SK-N-SH (cell line): ENCODE measurements at regions not wholly inside any gene's neighbourhood (a gene's known extent, or its start where the extent isn't known, plus 50 kb on each side); places are given as distances from the start of the nearest gene placed in this dataset.

Experiments used
- CTCF ChIA-PET: fragments of 300-600, 350-600 bp; formaldehyde crosslinking; extraction: SDS; loops from one replicate; lab custom pipeline; 2021; lab: Yijun Ruan, JAX
- POLR2A ChIA-PET: fragments of 350-600 bp; sonication (Branson Sonifier 250); formaldehyde crosslinking; extraction: SDS; loops from one replicate; lab custom pipeline; 2020; ENCODE audit warnings: antibody characterized with exemption, inconsistent platforms; lab: Yijun Ruan, JAX
- DNase-seq: peaks from one replicate; pipeline ENCODE4 v3.0.0; 2012
- H2AFZ ChIP-seq: fragments of 200-600 bp; sonication (generic); 2 replicates; pipeline ENCODE4 v1.8.1; 2016; ENCODE audit warnings: antibody characterized with exemption, mild to moderate bottlenecking, low read depth
- H3F3A ChIP-seq: fragments of 200-600 bp; sonication (generic); replicated peaks from 2 replicates; pipeline ENCODE3; 2016; ENCODE audit warnings: antibody characterized with exemption, mild to moderate bottlenecking; ENCODE audit not compliant: insufficient read depth
- H3K27ac ChIP-seq, 2 experiments: fragments of 200-500 bp in 1 of 2; fragments of 200-600 bp in 1 of 2; sonication (Bioruptor generic) in 1 of 2; sonication (generic), shearing (Covaris generic) in 1 of 2; 2 replicates each; pipeline versions ENCODE4 v1.5.1 to v1.6.1; 2014 to 2016; ENCODE audit warnings: low read depth in 2 of 2, inconsistent platforms in 1 of 2, low read length in 1 of 2, mild to moderate bottlenecking in 1 of 2, mixed read lengths in 1 of 2
- H3K27me3 ChIP-seq: fragments of 200-600 bp; sonication (generic), shearing (Covaris generic); 2 replicates; pipeline ENCODE4 v1.6.1; 2016; ENCODE audit warnings: mixed run types; ENCODE audit not compliant: insufficient read depth
- H3K36me3 ChIP-seq, 2 experiments: fragments of 200-500 bp in 1 of 2; fragments of 200-600 bp in 1 of 2; sonication (Bioruptor generic) in 1 of 2; sonication (generic) in 1 of 2; replicated peaks in 1 of 2; 2 replicates each; pipeline versions ENCODE3 to v1.5.1; 2014 to 2016; ENCODE audit warnings: low read length in 1 of 2, mild to moderate bottlenecking in 1 of 2; ENCODE audit not compliant: insufficient read depth in 2 of 2, control insufficient read depth in 1 of 2
- H3K4me1 ChIP-seq, 2 experiments: fragments of 200-500 bp in 1 of 2; fragments of 200-600 bp in 1 of 2; sonication (Bioruptor generic) in 1 of 2; sonication (generic), shearing (Covaris generic) in 1 of 2; 2 replicates each; pipeline versions ENCODE4 v1.5.1 to v1.6.1; 2014 to 2016; ENCODE audit warnings: low read depth in 1 of 2, low read length in 1 of 2, mixed run types in 1 of 2; ENCODE audit not compliant: insufficient read depth in 2 of 2, control insufficient read depth in 1 of 2
- H3K4me2 ChIP-seq: fragments of 200-600 bp; sonication (generic), shearing (Covaris generic); 2 replicates; pipeline ENCODE4 v1.6.1; 2017; ENCODE audit warnings: mixed run types
- H3K4me3 ChIP-seq, 2 experiments: fragments of 200-500 bp in 1 of 2; fragments of 200-600 bp in 1 of 2; sonication (Bioruptor generic) in 1 of 2; sonication (generic), shearing (Covaris generic) in 1 of 2; 2 replicates each; pipeline versions ENCODE4 v1.5.1 to v1.8.1; 2014 to 2016; ENCODE audit warnings: low read depth in 2 of 2, inconsistent platforms in 1 of 2, low read length in 1 of 2, mild to moderate bottlenecking in 1 of 2, mixed read lengths in 1 of 2, moderate library complexity in 1 of 2
- H3K79me2 ChIP-seq: fragments of 200-600 bp; sonication (generic); 2 replicates; pipeline ENCODE4 v1.8.1; 2017; ENCODE audit warnings: mild to moderate bottlenecking; ENCODE audit not compliant: insufficient read depth
- H3K9ac ChIP-seq: fragments of 200-600 bp; sonication (generic); 2 replicates; pipeline ENCODE4 v1.6.1; 2017; ENCODE audit warnings: mixed run types
- H3K9me2 ChIP-seq: fragments of 200-600 bp; sonication (generic); 2 replicates; pipeline ENCODE4 v1.6.1; 2017; ENCODE audit warnings: mixed run types
- H3K9me3 ChIP-seq: fragments of 200-600 bp; sonication (generic); 2 replicates; pipeline ENCODE4 v1.6.1; 2017; ENCODE audit warnings: mixed run types, mild to moderate bottlenecking, moderate library complexity
- H4K20me1 ChIP-seq: fragments of 200-600 bp; sonication (generic); 2 replicates; pipeline ENCODE4 v1.6.1; 2017; ENCODE audit warnings: mild to moderate bottlenecking, mixed run types; ENCODE audit not compliant: insufficient read depth
- TCF12 ChIP-seq: IDR thresholded peaks from 2 replicates; pipeline ENCODE4 v1.4.0; 2012
- TEAD4 ChIP-seq: IDR thresholded peaks from 2 replicates; pipeline ENCODE4 v1.4.0; 2012; ENCODE audit warnings: mild to moderate bottlenecking, borderline replicate concordance; ENCODE audit not compliant: insufficient read depth
- WGBS: methylation state at CpG from one replicate; pipeline ENCODE4 v1.1.6; 2017; ENCODE audit warnings: low lambda C conversion rate; 5-methylcytosine and 5-hydroxymethylcytosine counted together
- TF ChIP-seq, protein P1 (sequence below): IDR thresholded peaks from 2 replicates; pipeline ENCODE4 v1.4.0; 2012; ENCODE audit warnings: low read depth, borderline replicate concordance
- TF ChIP-seq, protein P2 (sequence below): IDR thresholded peaks from 2 replicates; pipeline ENCODE4 v1.6.1; 2012; ENCODE audit warnings: mild to moderate bottlenecking, low read depth, low read length, moderate library complexity

DNA sequence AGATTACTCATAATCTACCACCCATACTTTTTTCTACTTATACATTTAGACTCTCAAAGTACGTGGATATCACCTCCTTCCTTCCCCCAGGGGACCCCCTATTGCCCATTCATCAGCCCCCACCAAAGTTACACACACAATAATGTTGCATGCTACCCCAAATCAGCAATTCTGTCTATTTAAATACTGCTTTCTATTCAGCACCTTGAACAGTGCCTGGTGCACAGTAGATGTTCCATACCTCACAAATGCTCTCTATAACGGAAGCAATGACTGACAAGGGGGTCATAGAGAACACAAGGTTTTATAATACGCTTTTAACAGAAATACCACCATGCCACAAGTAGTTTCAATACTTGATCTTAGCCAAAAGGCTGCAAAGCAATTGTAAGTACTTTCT is 370.7 kb downstream of the MIAT start:
- H3F3A ChIP-seq: no peaks in the 10 kb centered on the region
- no peak for TF ChIP-seq TEAD4
- TF ChIP-seq, protein P1, sequence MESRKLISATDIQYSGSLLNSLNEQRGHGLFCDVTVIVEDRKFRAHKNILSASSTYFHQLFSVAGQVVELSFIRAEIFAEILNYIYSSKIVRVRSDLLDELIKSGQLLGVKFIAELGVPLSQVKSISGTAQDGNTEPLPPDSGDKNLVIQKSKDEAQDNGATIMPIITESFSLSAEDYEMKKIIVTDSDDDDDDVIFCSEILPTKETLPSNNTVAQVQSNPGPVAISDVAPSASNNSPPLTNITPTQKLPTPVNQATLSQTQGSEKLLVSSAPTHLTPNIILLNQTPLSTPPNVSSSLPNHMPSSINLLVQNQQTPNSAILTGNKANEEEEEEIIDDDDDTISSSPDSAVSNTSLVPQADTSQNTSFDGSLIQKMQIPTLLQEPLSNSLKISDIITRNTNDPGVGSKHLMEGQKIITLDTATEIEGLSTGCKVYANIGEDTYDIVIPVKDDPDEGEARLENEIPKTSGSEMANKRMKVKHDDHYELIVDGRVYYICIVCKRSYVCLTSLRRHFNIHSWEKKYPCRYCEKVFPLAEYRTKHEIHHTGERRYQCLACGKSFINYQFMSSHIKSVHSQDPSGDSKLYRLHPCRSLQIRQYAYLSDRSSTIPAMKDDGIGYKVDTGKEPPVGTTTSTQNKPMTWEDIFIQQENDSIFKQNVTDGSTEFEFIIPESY: no peak
- TF ChIP-seq, protein P2, sequence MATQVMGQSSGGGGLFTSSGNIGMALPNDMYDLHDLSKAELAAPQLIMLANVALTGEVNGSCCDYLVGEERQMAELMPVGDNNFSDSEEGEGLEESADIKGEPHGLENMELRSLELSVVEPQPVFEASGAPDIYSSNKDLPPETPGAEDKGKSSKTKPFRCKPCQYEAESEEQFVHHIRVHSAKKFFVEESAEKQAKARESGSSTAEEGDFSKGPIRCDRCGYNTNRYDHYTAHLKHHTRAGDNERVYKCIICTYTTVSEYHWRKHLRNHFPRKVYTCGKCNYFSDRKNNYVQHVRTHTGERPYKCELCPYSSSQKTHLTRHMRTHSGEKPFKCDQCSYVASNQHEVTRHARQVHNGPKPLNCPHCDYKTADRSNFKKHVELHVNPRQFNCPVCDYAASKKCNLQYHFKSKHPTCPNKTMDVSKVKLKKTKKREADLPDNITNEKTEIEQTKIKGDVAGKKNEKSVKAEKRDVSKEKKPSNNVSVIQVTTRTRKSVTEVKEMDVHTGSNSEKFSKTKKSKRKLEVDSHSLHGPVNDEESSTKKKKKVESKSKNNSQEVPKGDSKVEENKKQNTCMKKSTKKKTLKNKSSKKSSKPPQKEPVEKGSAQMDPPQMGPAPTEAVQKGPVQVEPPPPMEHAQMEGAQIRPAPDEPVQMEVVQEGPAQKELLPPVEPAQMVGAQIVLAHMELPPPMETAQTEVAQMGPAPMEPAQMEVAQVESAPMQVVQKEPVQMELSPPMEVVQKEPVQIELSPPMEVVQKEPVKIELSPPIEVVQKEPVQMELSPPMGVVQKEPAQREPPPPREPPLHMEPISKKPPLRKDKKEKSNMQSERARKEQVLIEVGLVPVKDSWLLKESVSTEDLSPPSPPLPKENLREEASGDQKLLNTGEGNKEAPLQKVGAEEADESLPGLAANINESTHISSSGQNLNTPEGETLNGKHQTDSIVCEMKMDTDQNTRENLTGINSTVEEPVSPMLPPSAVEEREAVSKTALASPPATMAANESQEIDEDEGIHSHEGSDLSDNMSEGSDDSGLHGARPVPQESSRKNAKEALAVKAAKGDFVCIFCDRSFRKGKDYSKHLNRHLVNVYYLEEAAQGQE: peak; percentile 55; the same call in 1 of the 2 replicates
- TF ChIP-seq, all 33 proteins: peak for 1
- Histone ChIP-seq H3K36me3 (no peaks in the 10 kb centered on the region), H3K4me1 (peaks cover 0 to 13% of the 10 kb centered on the region in 2 experiments; a peak in 2 of 4 replicates), H3K79me2 (no peaks in the 10 kb centered on the region), H3K9me3 (no peaks in the 10 kb centered on the region), H3K4me3 (no peak overlapping the region), H4K20me1 (no peaks in the 10 kb centered on the region), H3K4me2 (no peak overlapping the region), H3K27me3 (peaks cover 17% of the 10 kb centered on the region), H2AFZ (no peak overlapping the region), H3K9ac (no peak overlapping the region), H3K27ac (no peak overlapping the region), H3K9me2 (no peaks in the 10 kb centered on the region)
- no peak for DNase-seq
- POLR2A ChIA-PET: no interaction called here
- CTCF ChIA-PET: no interaction called here
- WGBS: 42% methylated on average over 3 of the region's 3 CpGs

DNA sequence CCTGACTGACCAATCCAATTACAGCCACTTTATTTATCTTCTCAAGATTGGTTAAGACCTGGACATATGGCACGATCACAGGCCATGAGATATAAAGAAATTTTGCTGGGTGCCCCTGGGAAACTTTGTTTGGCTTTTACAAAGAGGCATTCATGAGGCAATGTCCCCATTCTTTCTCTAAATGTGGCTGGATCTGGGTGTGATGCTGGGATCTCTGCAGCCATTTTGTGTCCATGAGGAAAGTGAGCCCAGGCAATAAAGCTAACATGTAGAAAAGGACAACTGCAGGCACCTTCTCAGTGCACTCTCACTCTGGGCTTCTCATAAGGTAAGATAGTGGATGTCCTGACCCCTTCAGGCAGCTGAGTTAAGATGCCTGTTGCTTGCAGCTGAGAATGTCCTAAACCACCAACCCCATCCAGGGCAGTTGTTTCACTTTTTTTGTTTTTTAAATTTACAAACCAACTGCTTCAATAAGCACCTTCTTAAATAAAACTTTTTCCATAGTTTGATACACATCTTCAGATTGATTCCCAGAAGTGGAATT is 372.3 kb downstream of the MIAT start:
- H2AFZ ChIP-seq: no peak overlapping the region
- H3K9ac ChIP-seq: no peak overlapping the region
- no peaks in the 10 kb centered on the region for H3K79me2 ChIP-seq
- peaks cover 0 to 13% of the 10 kb centered on the region in 2 experiments; a peak in 2 of 4 replicates for H3K4me1 ChIP-seq
- TF ChIP-seq TCF12: no peak
- H3K27me3 ChIP-seq: peaks cover 25% of the 10 kb centered on the region
- no peak overlapping the region for H3K27ac ChIP-seq
- H3K9me3 ChIP-seq: no peaks in the 10 kb centered on the region
- POLR2A ChIA-PET: no interaction called here
- H3F3A ChIP-seq: no peaks in the 10 kb centered on the region
- H3K9me2 ChIP-seq: no peaks in the 10 kb centered on the region
- WGBS: 47% methylated on average over 1 of the region's 1 CpG
- no peaks in the 10 kb centered on the region for H3K36me3 ChIP-seq
- no peaks in the 10 kb centered on the region for H4K20me1 ChIP-seq
- H3K4me2 ChIP-seq: no peak overlapping the region
- H3K4me3 ChIP-seq: no peak overlapping the region
- no peak for DNase-seq
- CTCF ChIA-PET: no interaction called here
